BLaER1 treated with 17β-estradiol and CSF1 and Interleukin-3, amounts not matched to agents 10 nM and 100 nM (cell line): ENCODE measurements at regions not wholly inside any gene's neighbourhood (a gene's known extent, or its start where the extent isn't known, plus 50 kb on each side); places are given as distances from the start of the nearest gene placed in this dataset.

Experiments
- H3K27ac ChIP-seq, 11 experiments: shearing (Covaris generic); formaldehyde crosslinking; 2 replicates each; pipeline ENCODE4 v1.8.1; 2022
- H3K27me3 ChIP-seq, 11 experiments: shearing (Covaris generic); formaldehyde crosslinking; 2 replicates each; pipeline ENCODE4 v1.8.1; 2022
- H3K36me3 ChIP-seq, 11 experiments: shearing (Covaris generic); formaldehyde crosslinking; 2 replicates each; pipeline ENCODE4 v1.8.1; 2022
- H3K4me1 ChIP-seq, 10 experiments: shearing (Covaris generic); formaldehyde crosslinking; 2 replicates each; pipeline ENCODE4 v1.8.1; 2022
- H3K4me2 ChIP-seq, 11 experiments: shearing (Covaris generic); formaldehyde crosslinking; 2 replicates each; pipeline ENCODE4 v1.8.1; 2022
- H3K4me3 ChIP-seq, 10 experiments: shearing (Covaris generic); formaldehyde crosslinking; 2 replicates each; pipeline ENCODE4 v1.8.1; 2022
- H3K9ac ChIP-seq, 11 experiments: shearing (Covaris generic); formaldehyde crosslinking; 2 replicates each; pipeline ENCODE4 v1.8.1; 2022
- H3K9me3 ChIP-seq, 11 experiments: shearing (Covaris generic); formaldehyde crosslinking; replicated peaks in 1 of 11; 2 replicates each; pipeline ENCODE4 v1.8.1; 2022
- H4K20me1 ChIP-seq, 11 experiments: shearing (Covaris generic); formaldehyde crosslinking; 2 replicates each; pipeline ENCODE4 v1.8.1; 2022
- Cebpa-rat ChIP-seq, 11 experiments: shearing (Covaris generic); IDR thresholded peaks; 2 replicates each; pipeline ENCODE4 v1.8.1; 2022

- H3K9ac ChIP-seq: no peak overlapping the region
- peaks cover 0 to 20% (median 8%) of the 10 kb centered on the region in 11 experiments; a peak in 9 of 22 replicates for H3K36me3 ChIP-seq
- H3K4me1 ChIP-seq: no peaks in the 10 kb centered on the region
- peak in 1 of 11 experiments; percentile 34; a peak in 1 of 22 replicates for TF ChIP-seq Cebpa-rat (IDR thresholded peaks at IDR 0.05)
- H4K20me1 ChIP-seq: no peaks in the 10 kb centered on the region
- H3K27ac ChIP-seq: no peak overlapping the region
- no peaks in the 10 kb centered on the region for H3K9me3 ChIP-seq
- H3K27me3 ChIP-seq: no peaks in the 10 kb centered on the region
- no peak overlapping the region for H3K4me3 ChIP-seq
- no peak overlapping the region for H3K4me2 ChIP-seq
These were observed 317.6 kb upstream of the UMPS start for GRCh38 chr3:124412644-124413043.

GRCh38 chr3:124413393-124413792, 316.9 kb upstream of the UMPS start:
- Histone ChIP-seq H3K4me3 (no peak overlapping the region), H4K20me1 (no peaks in the 10 kb centered on the region), H3K4me2 (no peak overlapping the region), H3K27me3 (no peaks in the 10 kb centered on the region), H3K9me3 (no peaks in the 10 kb centered on the region), H3K36me3 (peaks cover 0 to 20% (median 8%) of the 10 kb centered on the region in 11 experiments; a peak in 9 of 22 replicates), H3K9ac (no peak overlapping the region), H3K4me1 (no peaks in the 10 kb centered on the region), H3K27ac (no peak overlapping the region)
- no peak for TF ChIP-seq Cebpa-rat (IDR thresholded peaks at IDR 0.05)

GRCh38 chr3:124413989-124414598, 316.2 kb upstream of the UMPS start:
- peaks cover 0 to 20% (median 8%) of the 10 kb centered on the region in 11 experiments; a peak in 9 of 22 replicates for H3K36me3 ChIP-seq
- H3K27ac ChIP-seq: no peak overlapping the region
- H4K20me1 ChIP-seq: no peaks in the 10 kb centered on the region
- H3K4me2 ChIP-seq: no peak overlapping the region
- H3K4me3 ChIP-seq: no peak overlapping the region
- H3K9me3 ChIP-seq: no peaks in the 10 kb centered on the region
- H3K4me1 ChIP-seq: no peaks in the 10 kb centered on the region
- no peak for TF ChIP-seq Cebpa-rat (IDR thresholded peaks at IDR 0.05)
- no peak overlapping the region for H3K9ac ChIP-seq
- no peaks in the 10 kb centered on the region for H3K27me3 ChIP-seq

GRCh38 chr3:124415446-124415960, 314.7 kb upstream of the UMPS start:
- no peak overlapping the region for H3K4me2 ChIP-seq

GRCh38 chr3:124419303-124419702, 310.9 kb upstream of the UMPS start:
- Histone ChIP-seq H4K20me1 (no peaks in the 10 kb centered on the region), H3K27me3 (no peaks in the 10 kb centered on the region), H3K9ac (no peak overlapping the region), H3K4me1 (no peaks in the 10 kb centered on the region), H3K9me3 (no peaks in the 10 kb centered on the region), H3K36me3 (peaks cover 0 to 32% (median 11%) of the 10 kb centered on the region in 11 experiments; a peak in 8 of 22 replicates), H3K27ac (no peak overlapping the region), H3K4me2 (no peak overlapping the region), H3K4me3 (no peak overlapping the region)
- TF ChIP-seq Cebpa-rat (IDR thresholded peaks at IDR 0.05): no peak

More at GRCh38 chr3:124415446-124415960, 314.7 kb upstream of the UMPS start:
- Histone ChIP-seq H3K36me3 (peaks cover 0 to 27% (median 8%) of the 10 kb centered on the region in 11 experiments; a peak in 9 of 22 replicates), H3K4me1 (no peaks in the 10 kb centered on the region), H3K27me3 (no peaks in the 10 kb centered on the region), H4K20me1 (no peaks in the 10 kb centered on the region), H3K9ac (no peak overlapping the region), H3K9me3 (no peaks in the 10 kb centered on the region), H3K27ac (no peak overlapping the region), H3K4me3 (no peak overlapping the region)
- TF ChIP-seq Cebpa-rat (IDR thresholded peaks at IDR 0.05): no peak

- Histone ChIP-seq H3K27me3 (no peaks in the 10 kb centered on the region), H3K4me1 (no peaks in the 10 kb centered on the region), H3K9me3 (no peaks in the 10 kb centered on the region), H3K36me3 (peaks cover 0 to 34% (median 9%) of the 10 kb centered on the region in 11 experiments; a peak in 6 of 22 replicates), H3K27ac (no peak overlapping the region), H3K9ac (no peak overlapping the region), H4K20me1 (no peaks in the 10 kb centered on the region), H3K4me3 (no peak overlapping the region), H3K4me2 (no peak overlapping the region)
- no peak for TF ChIP-seq Cebpa-rat (IDR thresholded peaks at IDR 0.05)
These were observed 309.9 kb upstream of the UMPS start for GRCh38 chr3:124420392-124420791.

GRCh38 chr3:124422805-124423204, 307.4 kb upstream of the UMPS start:
- Histone ChIP-seq H3K4me2 (no peak overlapping the region), H4K20me1 (no peaks in the 10 kb centered on the region), H3K4me3 (no peak overlapping the region), H3K27me3 (no peaks in the 10 kb centered on the region), H3K36me3 (peaks cover 0 to 28% (median 9%) of the 10 kb centered on the region in 11 experiments; a peak in 6 of 22 replicates), H3K4me1 (no peaks in the 10 kb centered on the region), H3K9me3 (no peaks in the 10 kb centered on the region), H3K9ac (no peak overlapping the region), H3K27ac (no peak overlapping the region)
- TF ChIP-seq Cebpa-rat (IDR thresholded peaks at IDR 0.05): no peak

- no peaks in the 10 kb centered on the region for H3K9me3 ChIP-seq
- no peak overlapping the region for H3K27ac ChIP-seq
- H3K4me2 ChIP-seq: no peak overlapping the region
- H4K20me1 ChIP-seq: no peaks in the 10 kb centered on the region
- no peak for TF ChIP-seq Cebpa-rat (IDR thresholded peaks at IDR 0.05)
- peaks cover 0 to 28% (median 7%) of the 10 kb centered on the region in 11 experiments; a peak in 6 of 22 replicates for H3K36me3 ChIP-seq
- peaks cover 0 to 12% (median 8%) of the 10 kb centered on the region in 10 experiments; a peak in 10 of 20 replicates for H3K4me1 ChIP-seq
- H3K4me3 ChIP-seq: no peak overlapping the region
- H3K9ac ChIP-seq: no peak overlapping the region
- no peaks in the 10 kb centered on the region for H3K27me3 ChIP-seq
These were observed 305.9 kb upstream of the UMPS start for GRCh38 chr3:124424396-124424795.

GRCh38 chr3:124425972-124426371, 304.3 kb upstream of the UMPS start:
- Histone ChIP-seq H3K27ac (no peak overlapping the region), H3K4me3 (no peak overlapping the region), H3K4me1 (peaks cover 6 to 25% (median 20%) of the 10 kb centered on the region in 10 experiments; a peak in 15 of 20 replicates), H3K9ac (no peak overlapping the region), H3K9me3 (no peaks in the 10 kb centered on the region), H3K4me2 (no peak overlapping the region), H4K20me1 (no peaks in the 10 kb centered on the region), H3K36me3 (peaks cover 0 to 27% (median 13%) of the 10 kb centered on the region in 11 experiments; a peak in 7 of 22 replicates), H3K27me3 (no peaks in the 10 kb centered on the region)
- TF ChIP-seq Cebpa-rat (IDR thresholded peaks at IDR 0.05): no peak
